IMR-90 (cell line): ENCODE measurements at regions not wholly inside any gene's neighbourhood (a gene's known extent, or its start where the extent isn't known, plus 50 kb on each side); places are given as distances from the start of the nearest gene placed in this dataset.

Experiments used
- ATAC-seq: fragments of 200-7000 bp; cut with Tn5 transposase; 2 replicates; pipeline ENCODE4 v1.9.1; 2020; ENCODE audit warnings: low read depth, mild to moderate bottlenecking, moderate library complexity
- BruUV-seq: library from RNA; stranded (reverse); fragments of 400-500 nt; replicated peaks from 2 replicates; lab custom pipeline; 2021; lab: Mats Ljungman, UMichigan
- CTCF ChIA-PET: fragments of 300-600 bp; formaldehyde crosslinking; extraction: SDS; loops from one replicate; lab custom pipeline; 2021; ENCODE audit warnings: antibody characterized with exemption; lab: Yijun Ruan, JAX
- POLR2A ChIA-PET: fragments of 300-600 bp; sonication (Branson Sonifier 250); formaldehyde crosslinking; loops from one replicate; lab custom pipeline; 2022; ENCODE audit warnings: antibody characterized with exemption; ENCODE audit not compliant: unreplicated experiment; lab: Charles Lee
- DNase-seq: peaks from one replicate; pipeline ENCODE4 v3.0.0; 2013
- H2AFZ ChIP-seq: replicated peaks from 2 replicates; pipeline ENCODE3; 2013; ENCODE audit warnings: low read length, mild to moderate bottlenecking; ENCODE audit not compliant: poor library complexity
- H2AK5ac ChIP-seq: 2 replicates; pipeline ENCODE4 v1.6.1; 2013; ENCODE audit warnings: low read depth, low read length, inconsistent platforms
- H2AK9ac ChIP-seq: replicated peaks from 2 replicates; pipeline ENCODE3; 2013; ENCODE audit warnings: mild to moderate bottlenecking, low read depth, low read length, moderate library complexity; ENCODE audit not compliant: poor library complexity
- H2BK120ac ChIP-seq: 2 replicates; pipeline ENCODE4 v1.6.1; 2013; ENCODE audit warnings: low read depth, low read length, inconsistent platforms
- H2BK15ac ChIP-seq: 3 replicates; pipeline ENCODE4 v1.6.1; 2013; ENCODE audit warnings: low read depth, low read length, inconsistent platforms
- H2BK20ac ChIP-seq: 2 replicates; pipeline ENCODE4 v1.6.1; 2013; ENCODE audit warnings: low read depth, mild to moderate bottlenecking, inconsistent platforms, low read length, moderate library complexity
- H2BK5ac ChIP-seq: 2 replicates; pipeline ENCODE4 v1.6.1; 2013; ENCODE audit warnings: mild to moderate bottlenecking, low read depth, low read length, inconsistent platforms; ENCODE audit not compliant: poor library complexity, severe bottlenecking
- H3K14ac ChIP-seq: replicated peaks from 2 replicates; pipeline ENCODE4 v1.6.1; 2013; ENCODE audit warnings: low read depth, low read length, inconsistent platforms
- H3K18ac ChIP-seq: 2 replicates; pipeline ENCODE4 v1.6.1; 2013; ENCODE audit warnings: low read depth, low read length, control low read depth
- H3K23ac ChIP-seq: 2 replicates; pipeline ENCODE4 v1.6.1; 2013; ENCODE audit warnings: low read depth, low read length, inconsistent platforms
- H3K27ac ChIP-seq: 2 replicates; pipeline ENCODE4 v1.5.1; 2013; ENCODE audit warnings: mild to moderate bottlenecking, control low read depth, low read length; ENCODE audit not compliant: insufficient read depth
- H3K27me3 ChIP-seq: 2 replicates; pipeline ENCODE4 v1.6.1; 2013; ENCODE audit warnings: low read length; ENCODE audit not compliant: control insufficient read depth, insufficient read depth
- H3K36me3 ChIP-seq: 2 replicates; pipeline ENCODE4 v1.6.1; 2013; ENCODE audit warnings: low read length, mixed read lengths; ENCODE audit not compliant: control insufficient read depth, insufficient read depth
- H3K4ac ChIP-seq: 2 replicates; pipeline ENCODE4 v1.6.1; 2013; ENCODE audit warnings: low read depth, low read length, inconsistent platforms
- H3K4me1 ChIP-seq: 2 replicates; pipeline ENCODE4 v1.6.1; 2013; ENCODE audit warnings: low read length, mixed read lengths; ENCODE audit not compliant: control insufficient read depth, insufficient read depth
- H3K4me2 ChIP-seq: 2 replicates; pipeline ENCODE4 v1.6.1; 2013; ENCODE audit warnings: low read depth, mild to moderate bottlenecking, control low read depth, low read length, moderate library complexity
- H3K4me3 ChIP-seq: 2 replicates; pipeline ENCODE4 v1.5.1; 2013; ENCODE audit warnings: low read depth, mild to moderate bottlenecking, control low read depth, low read length, moderate library complexity; ENCODE audit not compliant: insufficient read depth
- H3K56ac ChIP-seq: 2 replicates; pipeline ENCODE4 v1.6.1; 2013; ENCODE audit warnings: low read length, inconsistent platforms; ENCODE audit not compliant: insufficient read depth; ENCODE audit errors: extremely low read depth
- H3K79me1 ChIP-seq, 2 experiments: 2 replicates each; pipeline ENCODE4 v1.6.1; 2013; ENCODE audit warnings: low read length in 2 of 2, inconsistent platforms in 1 of 2, low read depth in 1 of 2
- H3K9ac ChIP-seq: 2 replicates; pipeline ENCODE4 v1.6.1; 2013; ENCODE audit warnings: low read depth, low read length, control low read depth
- H3K9me1 ChIP-seq: 2 replicates; pipeline ENCODE4 v1.6.1; 2013; ENCODE audit warnings: low read length, inconsistent platforms; ENCODE audit not compliant: insufficient read depth
- H3K9me3 ChIP-seq: 2 replicates; pipeline ENCODE4 v1.6.1; 2013; ENCODE audit warnings: low read length; ENCODE audit not compliant: control insufficient read depth, insufficient read depth
- H4K20me1 ChIP-seq: 2 replicates; pipeline ENCODE4 v1.6.1; 2013; ENCODE audit warnings: low read length, inconsistent platforms; ENCODE audit not compliant: insufficient read depth
- H4K5ac ChIP-seq: 2 replicates; pipeline ENCODE4 v1.6.1; 2013; ENCODE audit warnings: mild to moderate bottlenecking, low read depth, low read length, control low read depth
- H4K8ac ChIP-seq, 2 experiments: 2 replicates each; pipeline ENCODE4 v1.6.1; 2013; ENCODE audit warnings: low read depth in 2 of 2, low read length in 2 of 2, control low read depth in 1 of 2, inconsistent platforms in 1 of 2
- H4K91ac ChIP-seq: 2 replicates; pipeline ENCODE4 v1.6.1; 2013; ENCODE audit warnings: low read depth, low read length, inconsistent platforms; ENCODE audit not compliant: insufficient read depth
- BHLHE40 ChIP-seq: fragments of 150-350 bp; IDR thresholded peaks from 2 replicates; pipeline ENCODE4 v1.6.1; 2016; ENCODE audit warnings: mild to moderate bottlenecking, low read depth, low read length
- CHD1 ChIP-seq: IDR thresholded peaks from 2 replicates; pipeline ENCODE4 v1.6.1; 2012; ENCODE audit warnings: low read depth, low read length, improper control_type of control experiment
- FOS ChIP-seq: fragments of 150-350 bp; IDR thresholded peaks from 2 replicates; pipeline ENCODE4 v1.6.1; 2016; ENCODE audit warnings: low read depth, low read length
- MAFK ChIP-seq: IDR thresholded peaks from 2 replicates; pipeline ENCODE4 v1.6.1; 2012; ENCODE audit warnings: low read depth, low read length, improper control_type of control experiment
- MAZ ChIP-seq: IDR thresholded peaks from 2 replicates; pipeline ENCODE4 v1.6.1; 2012; ENCODE audit warnings: low read depth, mild to moderate bottlenecking, low read length, improper control_type of control experiment, moderate library complexity, borderline replicate concordance
- MXI1 ChIP-seq: IDR thresholded peaks from 2 replicates; pipeline ENCODE4 v1.6.1; 2012; ENCODE audit warnings: low read depth, mild to moderate bottlenecking, low read length, moderate library complexity, borderline replicate concordance
- NFE2L2 ChIP-seq: fragments of 150-350 bp; IDR thresholded peaks from 2 replicates; pipeline ENCODE4 v1.6.1; 2016; ENCODE audit warnings: low read depth, mild to moderate bottlenecking, low read length
- POLR2A ChIP-seq: IDR thresholded peaks from 2 replicates; pipeline ENCODE4 v1.6.1; 2012; ENCODE audit warnings: mild to moderate bottlenecking, low read depth, low read length
- RAD21 ChIP-seq: IDR thresholded peaks from 2 replicates; pipeline ENCODE4 v1.6.1; 2012; ENCODE audit warnings: low read length, improper control_type of control experiment
- RCOR1 ChIP-seq: IDR thresholded peaks from 2 replicates; pipeline ENCODE4 v1.6.1; 2012; ENCODE audit warnings: mild to moderate bottlenecking, low read length, improper control_type of control experiment; ENCODE audit not compliant: insufficient replicate concordance
- WGBS, 2 experiments: methylation state at CpG; one replicate each; pipeline versions ENCODE4 v1.1.5 to v1.1.7; 2013; ENCODE audit warnings: missing lambda C conversion rate in 2 of 2; ENCODE audit not compliant: insufficient read length in 1 of 2; ENCODE audit errors: extremely low coverage in 2 of 2; 5-methylcytosine and 5-hydroxymethylcytosine counted together
- dilution Hi-C: fragments of 300-500 bp; cut with HindIII; formaldehyde crosslinking; loops from one replicate; pipeline ENCODE4 v1.14.3; 2018; ENCODE audit warnings: low sequenced_read_pairs; ENCODE audit not compliant: unreplicated experiment
- in situ Hi-C: fragments of 300-500 bp; cut with MboI; formaldehyde crosslinking; loops from 3 replicates; pipeline ENCODE4 v1.14.3; 2019; ENCODE audit warnings: low sequenced_read_pairs, inconsistent platforms, mixed read lengths
- intact Hi-C: fragments of 100-400 bp; cut with micrococcal nuclease; formaldehyde crosslinking; loops from 2 replicates; pipeline ENCODE4 v1.10.0; 2022
- TF ChIP-seq, protein P1 (sequence below): conservative IDR thresholded peaks from 2 replicates; pipeline ENCODE4 v1.5.1; 2012; ENCODE audit warnings: mild to moderate bottlenecking, low read depth, low read length, improper control_type of control experiment

- ATAC-seq (no peak), DNase-seq (no peak)
- Histone ChIP-seq H3K56ac (no peak overlapping the region), H3K79me1 (no peaks in the 10 kb centered on the region), H2AFZ (no peak overlapping the region), H2BK20ac (no peak overlapping the region), H2BK5ac (no peak overlapping the region), H3K9me3 (no peaks in the 10 kb centered on the region), H2BK15ac (no peak overlapping the region), H2AK5ac (no peak overlapping the region), H3K27me3 (no peaks in the 10 kb centered on the region), H4K5ac (no peak overlapping the region), H3K14ac (no peak overlapping the region), H3K9me1 (no peaks in the 10 kb centered on the region), H3K9ac (no peak overlapping the region), H2AK9ac (no peak overlapping the region), H3K4ac (no peak overlapping the region), H3K27ac (no peak overlapping the region), H3K4me1 (no peaks in the 10 kb centered on the region), H2BK120ac (no peak overlapping the region), H4K8ac (no peak overlapping the region), H3K18ac (no peak overlapping the region), H4K20me1 (no peaks in the 10 kb centered on the region), H3K23ac (no peak overlapping the region), H3K4me3 (no peak overlapping the region), H3K36me3 (no peaks in the 10 kb centered on the region), H3K4me2 (no peak overlapping the region), H4K91ac (no peak overlapping the region)
- no peak for TF ChIP-seq MAZ
- TF ChIP-seq RCOR1, result no peak
- no peak for TF ChIP-seq CHD1
- no peak for TF ChIP-seq MAFK
- TF ChIP-seq FOS, result no peak
- no peak for TF ChIP-seq RAD21
- no peak for TF ChIP-seq BHLHE40
- TF ChIP-seq POLR2A, result no peak
- TF ChIP-seq MXI1, result no peak
- TF ChIP-seq NFE2L2, result no peak
- TF ChIP-seq, protein P1, sequence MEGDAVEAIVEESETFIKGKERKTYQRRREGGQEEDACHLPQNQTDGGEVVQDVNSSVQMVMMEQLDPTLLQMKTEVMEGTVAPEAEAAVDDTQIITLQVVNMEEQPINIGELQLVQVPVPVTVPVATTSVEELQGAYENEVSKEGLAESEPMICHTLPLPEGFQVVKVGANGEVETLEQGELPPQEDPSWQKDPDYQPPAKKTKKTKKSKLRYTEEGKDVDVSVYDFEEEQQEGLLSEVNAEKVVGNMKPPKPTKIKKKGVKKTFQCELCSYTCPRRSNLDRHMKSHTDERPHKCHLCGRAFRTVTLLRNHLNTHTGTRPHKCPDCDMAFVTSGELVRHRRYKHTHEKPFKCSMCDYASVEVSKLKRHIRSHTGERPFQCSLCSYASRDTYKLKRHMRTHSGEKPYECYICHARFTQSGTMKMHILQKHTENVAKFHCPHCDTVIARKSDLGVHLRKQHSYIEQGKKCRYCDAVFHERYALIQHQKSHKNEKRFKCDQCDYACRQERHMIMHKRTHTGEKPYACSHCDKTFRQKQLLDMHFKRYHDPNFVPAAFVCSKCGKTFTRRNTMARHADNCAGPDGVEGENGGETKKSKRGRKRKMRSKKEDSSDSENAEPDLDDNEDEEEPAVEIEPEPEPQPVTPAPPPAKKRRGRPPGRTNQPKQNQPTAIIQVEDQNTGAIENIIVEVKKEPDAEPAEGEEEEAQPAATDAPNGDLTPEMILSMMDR, result no peak
- BruUV-seq, result no TSS peak
- CTCF ChIA-PET, result no interaction called here
- in situ Hi-C loops, result no loop called here
- no CpG with 5 or more reads among the region's 4 CpGs for WGBS, 2 experiments
- POLR2A ChIA-PET, result interaction anchor here (0.6 kb wide), 1 partner anchor 29 kb away, joined by 6 read pairs; no protein-coding TSS in a partner anchor
- dilution Hi-C loops, result no loop called here
- intact Hi-C loops, result no loop called here
Measured at GRCh38 chrX:120731386-120731785, 101.5 kb upstream of the C1GALT1C1 start.
